A549 (cell line): ENCODE measurements at regions not wholly inside any gene's neighbourhood (a gene's known extent, or its start where the extent isn't known, plus 50 kb on each side); places are given as distances from the start of the nearest gene placed in this dataset.

Experiments used
- ATAC-seq, 2 experiments: fragments of 200-7000 bp in 1 of 2; fragments of >200 bp in 1 of 2; cut with Nextera tagmentation in 1 of 2; cut with Tn5 transposase in 1 of 2; 3 replicates each; pipeline versions ENCODE4 v1.8.0 to v1.9.1; 2018 to 2020; ENCODE audit warnings: mild to moderate bottlenecking in 1 of 2, moderate library complexity in 1 of 2
- CTCF ChIA-PET: fragments of 300-600 bp; sonication (Branson Sonifier 250); formaldehyde crosslinking; extraction: SDS; loops from one replicate; lab custom pipeline; 2021; ENCODE audit warnings: antibody characterized with exemption, inconsistent platforms; lab: Yijun Ruan, JAX
- POLR2A ChIA-PET: fragments of 350-600 bp; formaldehyde crosslinking; extraction: SDS; loops from one replicate; lab custom pipeline; 2021; ENCODE audit warnings: antibody characterized with exemption, inconsistent platforms; lab: Yijun Ruan, JAX
- DNase-seq, 2 experiments: peaks; one replicate each; pipeline versions ENCODE4 v3.0.0 to v3.0.0-alpha.2; 2011 to 2016; ENCODE audit warnings: low read depth in 1 of 2, low spot score in 1 of 2
- FAIRE-seq: peaks from 2 replicates; lab custom pipeline; 2011; peaks lifted over from hg19 to GRCh38; lab: Jason Lieb, UNC
- H3K27ac ChIP-seq, 2 experiments: fragments of >200 bp; sonication (Bioruptor Twin); formaldehyde crosslinking; 3 replicates each; pipeline ENCODE4 v1.5.1; 2016 to 2017
- H3K4me1 ChIP-seq: fragments of >200 bp; sonication (Bioruptor Twin); formaldehyde crosslinking; 3 replicates; pipeline ENCODE4 v1.6.1; 2016
- H3K4me2 ChIP-seq: fragments of >200 bp; sonication (Bioruptor Twin); formaldehyde crosslinking; 3 replicates; pipeline ENCODE4 v1.6.1; 2016
- H3K4me3 ChIP-seq: fragments of >200 bp; sonication (Bioruptor Twin); formaldehyde crosslinking; 3 replicates; pipeline ENCODE4 v1.5.1; 2016
- H3K9me3 ChIP-seq: fragments of >200 bp; sonication (Bioruptor Twin); formaldehyde crosslinking; 3 replicates; pipeline ENCODE4 v1.6.1; 2016
- ATOH8 ChIP-seq: fragments of 250-450 bp; sonication (Bioruptor Pico); IDR thresholded peaks from 2 replicates; pipeline ENCODE4 v1.5.0; 2020; ENCODE audit warnings: low read depth, mild to moderate bottlenecking, moderate library complexity
- BCL3 ChIP-seq: fragments of >200 bp; sonication (Bioruptor Twin); formaldehyde crosslinking; IDR thresholded peaks from 3 replicates; pipeline ENCODE4 v1.6.1; 2016
- BHLHE40 ChIP-seq: IDR thresholded peaks from 2 replicates; pipeline ENCODE4 v1.6.1; 2012; ENCODE audit warnings: low read depth, low read length, inconsistent platforms
- CBX2 ChIP-seq: fragments of 200-600 bp; sonication (generic); IDR thresholded peaks from 2 replicates; pipeline ENCODE4 v1.6.1; 2016; ENCODE audit warnings: low read depth, mild to moderate bottlenecking, borderline replicate concordance
- CEBPB ChIP-seq, 2 experiments: fragments of >200 bp in 1 of 2; sonication (Bioruptor Twin) in 1 of 2; formaldehyde crosslinking in 1 of 2; IDR thresholded peaks; 2 replicates each; pipeline ENCODE4 v1.6.1; 2012 to 2016
- CHD2 ChIP-seq: fragments of 150-350 bp; IDR thresholded peaks from 2 replicates; pipeline ENCODE4 v1.6.1; 2014; ENCODE audit warnings: low read length; ENCODE audit not compliant: partially characterized antibody
- CHD4 ChIP-seq: fragments of 200-600 bp; sonication (generic); IDR thresholded peaks from 2 replicates; pipeline ENCODE4 v1.6.1; 2016; ENCODE audit warnings: antibody characterized with exemption, mild to moderate bottlenecking, borderline replicate concordance
- EHMT2 ChIP-seq: fragments of 200-600 bp; sonication (generic); IDR thresholded peaks from 2 replicates; pipeline ENCODE4 v1.6.1; 2016; ENCODE audit warnings: antibody characterized with exemption, low read depth, mild to moderate bottlenecking, moderate library complexity
- ESRRA ChIP-seq: fragments of 150-350 bp; IDR thresholded peaks from 2 replicates; pipeline ENCODE4 v1.6.1; 2014; ENCODE audit warnings: mild to moderate bottlenecking, low read length, borderline replicate concordance
- FOSL2 ChIP-seq, 2 experiments: fragments of 450-650 bp in 1 of 2; fragments of >200 bp in 1 of 2; sonication (Bioruptor Twin) in 1 of 2; formaldehyde crosslinking; IDR thresholded peaks; 2 replicates each; pipeline versions ENCODE4 v1.5.0 to v1.6.1; 2016 to 2020; ENCODE audit warnings: mild to moderate bottlenecking in 1 of 2, moderate library complexity in 1 of 2
- HDAC2 ChIP-seq: fragments of 200-600 bp; sonication (generic); IDR thresholded peaks from 2 replicates; pipeline ENCODE4 v1.6.1; 2016
- HOXA7 ChIP-seq: fragments of 250-450 bp; sonication (Bioruptor Pico); IDR thresholded peaks from 2 replicates; pipeline ENCODE4 v1.5.0; 2020; ENCODE audit warnings: mild to moderate bottlenecking, moderate library complexity
- HOXB5 ChIP-seq: fragments of 250-450 bp; sonication (Bioruptor Pico); IDR thresholded peaks from 2 replicates; pipeline ENCODE4 v1.5.0; 2020; ENCODE audit warnings: mild to moderate bottlenecking, moderate library complexity
- JUN ChIP-seq, 2 experiments: fragments of >200 bp; sonication (Bioruptor Twin); formaldehyde crosslinking; IDR thresholded peaks; 2 replicates in 1 of 2; 3 replicates in 1 of 2; pipeline ENCODE4 v1.6.1; 2016 to 2017
- JUNB ChIP-seq: fragments of >200 bp; sonication (Bioruptor Twin); formaldehyde crosslinking; IDR thresholded peaks from 2 replicates; pipeline ENCODE4 v1.6.1; 2016
- MAFK ChIP-seq: fragments of 450-650 bp; IDR thresholded peaks from 2 replicates; pipeline ENCODE4 v1.6.1; 2014; ENCODE audit not compliant: partially characterized antibody
- MAX ChIP-seq: IDR thresholded peaks from 2 replicates; pipeline ENCODE4 v1.6.1; 2012
- RCOR1 ChIP-seq: fragments of 150-350 bp; IDR thresholded peaks from 2 replicates; pipeline ENCODE4 v1.6.1; 2014; ENCODE audit warnings: antibody characterized with exemption, low read length, low read depth
- RFX5 ChIP-seq: fragments of 450-650 bp; IDR thresholded peaks from 2 replicates; pipeline ENCODE4 v1.7.1; 2014; ENCODE audit warnings: antibody characterized with exemption, mild to moderate bottlenecking, moderate library complexity
- RNF2 ChIP-seq: fragments of 200-600 bp; sonication (generic); IDR thresholded peaks from 2 replicates; pipeline ENCODE4 v1.6.1; 2016; ENCODE audit warnings: low read depth, mild to moderate bottlenecking, antibody characterized with exemption, moderate library complexity, borderline replicate concordance
- SMC3 ChIP-seq: fragments of >200 bp; sonication (Bioruptor Twin); formaldehyde crosslinking; IDR thresholded peaks from 3 replicates; pipeline ENCODE4 v1.6.1; 2018; ENCODE audit warnings: inconsistent platforms
- TFCP2L1 ChIP-seq: fragments of 250-450 bp; sonication (Bioruptor Pico); IDR thresholded peaks from 2 replicates; pipeline ENCODE4 v1.5.0; 2021; ENCODE audit warnings: mild to moderate bottlenecking
- TP53 ChIP-seq: fragments of 250-450 bp; sonication (Bioruptor Pico); IDR thresholded peaks from 2 replicates; pipeline ENCODE4 v1.5.0; 2021; ENCODE audit warnings: mild to moderate bottlenecking, moderate library complexity
- ZC3H11A ChIP-seq: fragments of 450-650 bp; IDR thresholded peaks from 2 replicates; pipeline ENCODE4 v1.6.1; 2014; ENCODE audit warnings: antibody characterized with exemption, mild to moderate bottlenecking
- ZFP36 ChIP-seq: fragments of 450-650 bp; IDR thresholded peaks from 2 replicates; pipeline ENCODE4 v1.6.1; 2014; ENCODE audit warnings: borderline replicate concordance; ENCODE audit not compliant: partially characterized antibody
- ZSCAN20 ChIP-seq: fragments of 250-450 bp; sonication (Bioruptor Pico); IDR thresholded peaks from 2 replicates; pipeline ENCODE4 v1.8.0; 2022; ENCODE audit warnings: mild to moderate bottlenecking, moderate library complexity
- WGBS: methylation state at CpG from one replicate; pipeline ENCODE4 v1.1.6; 2017; ENCODE audit errors: missing lambda C conversion rate; 5-methylcytosine and 5-hydroxymethylcytosine counted together
- TF ChIP-seq, protein P1 (sequence below): IDR thresholded peaks from 2 replicates; pipeline ENCODE4 v1.6.1; 2012
- TF ChIP-seq, protein P2 (sequence below): fragments of 150-350 bp; IDR thresholded peaks from 2 replicates; pipeline ENCODE4 v1.6.1; 2014; ENCODE audit warnings: low read depth, mild to moderate bottlenecking, low read length
- TF ChIP-seq, protein P3 (sequence below): IDR thresholded peaks from 2 replicates; pipeline ENCODE4 v1.6.1; 2012; ENCODE audit warnings: low read depth, borderline replicate concordance

GRCh38 chr17:5973410-5973809 lies 96.8 kb upstream of the WSCD1 start:
- ChIA-PET CTCF (interaction anchor here (1.9 kb wide), 1 partner anchor 30 kb away, joined by 4 read pairs; no protein-coding TSS in a partner anchor), POLR2A (no interaction called here)
- Histone ChIP-seq H3K4me1 (no peaks in the 10 kb centered on the region), H3K27ac (no peak overlapping the region), H3K4me2 (no peak overlapping the region), H3K9me3 (peaks cover 16% of the 10 kb centered on the region; the same call in 1 of the 3 replicates), H3K4me3 (no peak overlapping the region)
- FAIRE-seq = no peak
- DNase-seq = no peak
- TF ChIP-seq ESRRA = no peak
- no peak for TF ChIP-seq ATOH8 (CRISPR knock-in tag)
- TF ChIP-seq, protein P1, sequence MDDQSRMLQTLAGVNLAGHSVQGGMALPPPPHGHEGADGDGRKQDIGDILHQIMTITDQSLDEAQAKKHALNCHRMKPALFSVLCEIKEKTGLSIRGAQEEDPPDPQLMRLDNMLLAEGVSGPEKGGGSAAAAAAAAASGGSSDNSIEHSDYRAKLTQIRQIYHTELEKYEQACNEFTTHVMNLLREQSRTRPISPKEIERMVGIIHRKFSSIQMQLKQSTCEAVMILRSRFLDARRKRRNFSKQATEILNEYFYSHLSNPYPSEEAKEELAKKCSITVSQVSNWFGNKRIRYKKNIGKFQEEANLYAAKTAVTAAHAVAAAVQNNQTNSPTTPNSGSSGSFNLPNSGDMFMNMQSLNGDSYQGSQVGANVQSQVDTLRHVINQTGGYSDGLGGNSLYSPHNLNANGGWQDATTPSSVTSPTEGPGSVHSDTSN = no peak
- TF ChIP-seq BCL3 = no peak
- TF ChIP-seq CEBPB (IDR thresholded peaks at IDR 0.05) = no peak
- TF ChIP-seq HOXA7 (CRISPR knock-in tag) = no peak
- TF ChIP-seq FOSL2 (IDR thresholded peaks at IDR 0.05) = no peak
- TF ChIP-seq FOSL2 (CRISPR knock-in tag; IDR thresholded peaks at IDR 0.05) = no peak
- no peak for TF ChIP-seq JUN (IDR thresholded peaks at IDR 0.05)
- no peak for TF ChIP-seq MAX
- TF ChIP-seq MAFK = no peak
- no peak for ATAC-seq
- 0% methylated on average over 3 of the region's 3 CpGs for WGBS

DNA sequence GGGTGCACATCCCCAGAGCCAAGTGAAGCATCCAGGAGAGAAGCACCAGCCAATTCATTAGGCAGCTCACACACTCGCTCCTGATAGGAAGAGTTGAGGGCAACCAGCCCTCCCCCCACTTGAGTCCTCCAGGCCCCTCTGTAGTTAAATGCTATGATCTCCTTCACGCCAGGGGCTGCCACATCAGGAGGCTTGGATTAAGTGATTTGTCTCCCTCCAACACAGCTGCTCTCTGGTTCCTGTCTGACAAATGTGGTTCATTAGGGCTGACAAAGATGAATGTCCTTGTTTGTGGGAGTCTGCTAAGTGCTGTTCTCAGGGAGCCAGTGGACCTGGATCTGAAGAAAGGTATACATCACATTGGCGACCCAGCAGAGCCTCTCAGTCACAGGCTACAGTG lies 94.5 kb upstream of the WSCD1 start:
- CTCF ChIA-PET = interaction anchor here (0.6 to 1.3 kb wide), 2 partner anchors 13 to 370 kb away, joined by 3 read pairs; no protein-coding TSS in a partner anchor
- WGBS = 6% methylated on average over 3 of the region's 3 CpGs
- DNase-seq (no peak), FAIRE-seq (no peak), ATAC-seq (no peak)
- POLR2A ChIA-PET = no interaction called here
- Histone ChIP-seq H3K9me3 (peaks cover 16% of the 10 kb centered on the region; the same call in 1 of the 3 replicates), H3K27ac (no peak overlapping the region), H3K4me2 (no peak overlapping the region), H3K4me3 (no peak overlapping the region), H3K4me1 (no peaks in the 10 kb centered on the region)
- TF ChIP-seq ZSCAN20 (CRISPR knock-in tag) (no peak), ZFP36 (no peak), JUN (IDR thresholded peaks at IDR 0.05) (no peak), MAFK (no peak), CHD4 (no peak), TP53 (CRISPR knock-in tag) (no peak), BHLHE40 (no peak), HDAC2 (no peak), ZC3H11A (no peak)
- TF ChIP-seq, protein P1 = no peak

- 17% methylated on average over 6 of the region's 6 CpGs for WGBS
- TF ChIP-seq TFCP2L1 (CRISPR knock-in tag) = no peak
- no peak for TF ChIP-seq SMC3
- no peak for TF ChIP-seq JUNB
- no peak for TF ChIP-seq HOXB5 (CRISPR knock-in tag)
- no peak for TF ChIP-seq CBX2
- no peak for TF ChIP-seq JUN (IDR thresholded peaks at IDR 0.05)
- TF ChIP-seq RCOR1 = no peak
- no peak for TF ChIP-seq RNF2
- TF ChIP-seq, protein P2, sequence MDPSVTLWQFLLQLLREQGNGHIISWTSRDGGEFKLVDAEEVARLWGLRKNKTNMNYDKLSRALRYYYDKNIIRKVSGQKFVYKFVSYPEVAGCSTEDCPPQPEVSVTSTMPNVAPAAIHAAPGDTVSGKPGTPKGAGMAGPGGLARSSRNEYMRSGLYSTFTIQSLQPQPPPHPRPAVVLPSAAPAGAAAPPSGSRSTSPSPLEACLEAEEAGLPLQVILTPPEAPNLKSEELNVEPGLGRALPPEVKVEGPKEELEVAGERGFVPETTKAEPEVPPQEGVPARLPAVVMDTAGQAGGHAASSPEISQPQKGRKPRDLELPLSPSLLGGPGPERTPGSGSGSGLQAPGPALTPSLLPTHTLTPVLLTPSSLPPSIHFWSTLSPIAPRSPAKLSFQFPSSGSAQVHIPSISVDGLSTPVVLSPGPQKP = no peak
- TF ChIP-seq RFX5 = no peak
- no peak for TF ChIP-seq TP53 (CRISPR knock-in tag)
- TF ChIP-seq CHD2 = no peak
- TF ChIP-seq, protein P3, sequence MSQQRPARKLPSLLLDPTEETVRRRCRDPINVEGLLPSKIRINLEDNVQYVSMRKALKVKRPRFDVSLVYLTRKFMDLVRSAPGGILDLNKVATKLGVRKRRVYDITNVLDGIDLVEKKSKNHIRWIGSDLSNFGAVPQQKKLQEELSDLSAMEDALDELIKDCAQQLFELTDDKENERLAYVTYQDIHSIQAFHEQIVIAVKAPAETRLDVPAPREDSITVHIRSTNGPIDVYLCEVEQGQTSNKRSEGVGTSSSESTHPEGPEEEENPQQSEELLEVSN = no peak
- TF ChIP-seq CEBPB (IDR thresholded peaks at IDR 0.05) = no peak
- no peak for TF ChIP-seq EHMT2
- no peak for DNase-seq
- Histone ChIP-seq H3K9me3 (peaks cover 19% of the 10 kb centered on the region; the same call in 1 of the 3 replicates), H3K4me2 (no peak overlapping the region), H3K4me3 (no peak overlapping the region), H3K4me1 (no peaks in the 10 kb centered on the region), H3K27ac (no peak overlapping the region)
- FAIRE-seq = no peak
- ChIA-PET CTCF (interaction anchor here (1.3 kb wide), 1 partner anchor 14 kb away, joined by 3 read pairs; no protein-coding TSS in a partner anchor), POLR2A (no interaction called here)
- no peak for ATAC-seq
These were observed 93.9 kb upstream of the WSCD1 start for GRCh38 chr17:5976251-5976650.
